ENCODE measurements at regions not wholly inside any gene's neighbourhood (a gene's known extent, or its start where the extent isn't known, plus 50 kb on each side); places are given as distances from the start of the nearest gene placed in this dataset.

GRCh38 chr7:159253657-159254056 is 109.0 kb upstream of the VIPR2 start:
- TF ChIP-seq POLR2A (IDR thresholded peaks at IDR 0.05): no peak
- TF ChIP-seq CTCF (IDR thresholded peaks at IDR 0.05): no peak

All from right lobe of liver (tissue), 4 donors.